H1 (cell line): ENCODE measurements at regions not wholly inside any gene's neighbourhood (a gene's known extent, or its start where the extent isn't known, plus 50 kb on each side); places are given as distances from the start of the nearest gene placed in this dataset.

Experiments
- ATF2 ChIP-seq: IDR thresholded peaks from 2 replicates; pipeline ENCODE4 v1.6.1; 2012; ENCODE audit warnings: low read length, inconsistent platforms
- ATF3 ChIP-seq: IDR thresholded peaks from 2 replicates; pipeline ENCODE4 v1.6.1; 2011; ENCODE audit warnings: low read depth, mild to moderate bottlenecking, low read length; ENCODE audit not compliant: insufficient read depth
- BACH1 ChIP-seq: IDR thresholded peaks from 2 replicates; pipeline ENCODE4 v1.6.1; 2012; ENCODE audit warnings: low read length, improper control_type of control experiment
- CHD2 ChIP-seq: IDR thresholded peaks from 2 replicates; pipeline ENCODE4 v1.6.1; 2012; ENCODE audit warnings: low read length, improper control_type of control experiment
- CTCF ChIP-seq, 3 experiments: IDR thresholded peaks; 1 replicate in 2 of 3; 2 replicates in 1 of 3; pipeline versions ENCODE4 v1.5.1 to v1.6.1; 2011; ENCODE audit warnings: low read length in 3 of 3, mild to moderate bottlenecking in 3 of 3, inconsistent platforms in 2 of 3, low read depth in 1 of 3, moderate library complexity in 1 of 3; ENCODE audit not compliant: insufficient read depth in 1 of 3; ENCODE audit errors: control extremely low read depth in 1 of 3
- EP300 ChIP-seq, 2 experiments: IDR thresholded peaks; 1 replicate in 1 of 2; 2 replicates in 1 of 2; pipeline ENCODE4 v1.6.1; 2011 to 2012; ENCODE audit warnings: low read depth in 2 of 2, low read length in 2 of 2, mild to moderate bottlenecking in 2 of 2, borderline replicate concordance in 1 of 2, inconsistent platforms in 1 of 2, moderate library complexity in 1 of 2
- FOSL1 ChIP-seq: IDR thresholded peaks from 2 replicates; pipeline ENCODE4 v1.6.1; 2011; ENCODE audit warnings: mild to moderate bottlenecking, low read depth, low read length, moderate library complexity; ENCODE audit not compliant: insufficient read depth
- HDAC2 ChIP-seq, 2 experiments: fragments of 300-600 bp in 1 of 2; sonication (generic) in 1 of 2; IDR thresholded peaks; 2 replicates each; pipeline ENCODE4 v1.6.1; 2011 to 2012; ENCODE audit warnings: low read depth in 2 of 2, low read length in 2 of 2, mild to moderate bottlenecking in 2 of 2, moderate library complexity in 2 of 2, borderline replicate concordance in 1 of 2, inconsistent platforms in 1 of 2
- HDAC6 ChIP-seq: IDR thresholded peaks from one replicate; pipeline ENCODE4 v1.7.1; 2012; ENCODE audit warnings: low read depth, mild to moderate bottlenecking, inconsistent platforms, low read length, moderate library complexity
- MAX ChIP-seq: IDR thresholded peaks from 2 replicates; pipeline ENCODE4 v1.6.1; 2012; ENCODE audit warnings: inconsistent platforms
- SIN3A ChIP-seq, 2 experiments: IDR thresholded peaks in 1 of 2; conservative IDR thresholded peaks in 1 of 2; 2 replicates each; pipeline ENCODE4 v1.6.1; 2011 to 2012; ENCODE audit warnings: low read length in 2 of 2, improper control_type of control experiment in 1 of 2, low read depth in 1 of 2, mild to moderate bottlenecking in 1 of 2

- no peak for TF ChIP-seq CTCF (IDR thresholded peaks at IDR 0.05; ENCODE audit: control extremely low read depth in 1 of 3, insufficient read depth in 1 of 3, low read depth in 1 of 3, low read length in 3 of 3)
- TF ChIP-seq CHD2 = no peak
- TF ChIP-seq EP300 (IDR thresholded peaks at IDR 0.05; ENCODE audit: borderline replicate concordance in 1 of 2, low read depth in 2 of 2, low read length in 2 of 2) = no peak
- no peak for TF ChIP-seq ATF2
- no peak for TF ChIP-seq SIN3A (conservative IDR thresholded peaks at IDR 0.05 in 1 of 2, IDR thresholded peaks at IDR 0.05 in 1 of 2; ENCODE audit: low read depth in 1 of 2, low read length in 2 of 2)
- no peak for TF ChIP-seq ATF3
- TF ChIP-seq MAX = no peak
- no peak for TF ChIP-seq FOSL1
- no peak for TF ChIP-seq HDAC2 (IDR thresholded peaks at IDR 0.05; ENCODE audit: borderline replicate concordance in 1 of 2, low read depth in 2 of 2, low read length in 2 of 2)
- TF ChIP-seq HDAC6 = no peak
- no peak for TF ChIP-seq BACH1
Measured at GRCh38 chr1:37318490-37318889, 155.9 kb upstream of the ZC3H12A start.
